GM23338 (cell line): ENCODE measurements at regions not wholly inside any gene's neighbourhood (a gene's known extent, or its start where the extent isn't known, plus 50 kb on each side); places are given as distances from the start of the nearest gene placed in this dataset.
A peak's percentile ranks its signal among the peaks of the same experiment; 100 is the strongest.

Experiments
- ATAC-seq: fragments of 200-7000 bp; cut with Tn5 transposase; 3 replicates; pipeline ENCODE4 v1.9.1; 2020
- DNase-seq: peaks from one replicate; pipeline ENCODE4 v3.0.0-alpha.2; 2015; ENCODE audit warnings: low spot score
- H2AFZ ChIP-seq: fragments of 200-600 bp; sonication (generic); 2 replicates; pipeline ENCODE4 v1.8.0; 2016; ENCODE audit warnings: antibody characterized with exemption, mild to moderate bottlenecking, moderate library complexity
- H3F3A ChIP-seq: fragments of 200-600 bp; sonication (generic); replicated peaks from 2 replicates; pipeline ENCODE4 v1.8.0; 2017; ENCODE audit warnings: antibody characterized with exemption, mixed run types, low read depth
- H3K27ac ChIP-seq: fragments of 200-600 bp; sonication (generic); 2 replicates; pipeline ENCODE4 v1.6.1; 2016; ENCODE audit warnings: low read depth
- H3K27me3 ChIP-seq: fragments of 200-600 bp; sonication (generic); 2 replicates; pipeline ENCODE4 v1.8.0; 2016; ENCODE audit warnings: mild to moderate bottlenecking, mixed run types, moderate library complexity; ENCODE audit not compliant: insufficient read depth
- H3K36me3 ChIP-seq: fragments of 200-600 bp; sonication (generic); 2 replicates; pipeline ENCODE4 v1.8.0; 2016; ENCODE audit warnings: mild to moderate bottlenecking; ENCODE audit not compliant: insufficient read depth
- H3K4me1 ChIP-seq: fragments of 200-600 bp; sonication (generic); 2 replicates; pipeline ENCODE4 v1.8.0; 2016; ENCODE audit warnings: mild to moderate bottlenecking, moderate library complexity; ENCODE audit not compliant: insufficient read depth
- H3K4me2 ChIP-seq: fragments of 200-600 bp; sonication (generic); 2 replicates; pipeline ENCODE4 v1.7.1; 2017; ENCODE audit warnings: mixed run types
- H3K4me3 ChIP-seq: fragments of 200-600 bp; sonication (generic); 2 replicates; pipeline ENCODE4 v1.6.1; 2016; ENCODE audit warnings: mixed run types
- H3K79me2 ChIP-seq: fragments of 200-600 bp; sonication (generic); replicated peaks from 2 replicates; pipeline ENCODE4 v1.8.0; 2017; ENCODE audit warnings: mild to moderate bottlenecking; ENCODE audit not compliant: insufficient read depth
- H3K9me2 ChIP-seq: fragments of 200-600 bp; sonication (generic); 2 replicates; pipeline ENCODE4 v1.8.0; 2017; ENCODE audit not compliant: insufficient read depth
- H4K20me1 ChIP-seq: fragments of 200-600 bp; sonication (generic); replicated peaks from 2 replicates; pipeline ENCODE4 v1.8.0; 2017; ENCODE audit warnings: mild to moderate bottlenecking; ENCODE audit not compliant: insufficient read depth
- H3K27ac Mint-ChIP-seq: 2 replicates; pipeline ENCODE4 v1.8.0; 2020; ENCODE audit warnings: inconsistent platforms, mild to moderate bottlenecking, moderate library complexity, mixed read lengths
- H3K27me3 Mint-ChIP-seq: 3 replicates; pipeline ENCODE4 v1.8.0; 2022; ENCODE audit warnings: low read depth, mild to moderate bottlenecking, moderate library complexity, mixed read lengths, inconsistent platforms; ENCODE audit not compliant: insufficient read depth, poor library complexity
- H3K36me3 Mint-ChIP-seq: 3 replicates; pipeline ENCODE4 v1.8.0; 2021; ENCODE audit warnings: low read depth, mild to moderate bottlenecking, inconsistent platforms, moderate library complexity, mixed read lengths
- H3K4me1 Mint-ChIP-seq: 3 replicates; pipeline ENCODE4 v1.8.0; 2020; ENCODE audit warnings: mild to moderate bottlenecking, inconsistent platforms, mixed read lengths
- H3K4me3 Mint-ChIP-seq: 3 replicates; pipeline ENCODE4 v1.8.0; 2021; ENCODE audit warnings: moderate library complexity, mild to moderate bottlenecking, inconsistent platforms, mixed read lengths
- H3K9me3 Mint-ChIP-seq: 3 replicates; pipeline ENCODE4 v1.8.0; 2020; ENCODE audit warnings: moderate library complexity, mild to moderate bottlenecking, inconsistent platforms, mixed read lengths
- EZH2phosphoT487 ChIP-seq: fragments of 200-600 bp; sonication (generic); IDR thresholded peaks from one replicate; pipeline ENCODE4 v1.8.1; 2018; ENCODE audit warnings: antibody characterized with exemption; ENCODE audit not compliant: unreplicated experiment
- POLR2AphosphoS5 ChIP-seq: IDR thresholded peaks from 2 replicates; pipeline ENCODE4 v1.6.1; 2016; ENCODE audit warnings: antibody characterized with exemption, low read depth
- ZNF114 ChIP-seq: fragments of 250-450 bp; sonication (Bioruptor Pico); IDR thresholded peaks from 2 replicates; pipeline ENCODE4 v1.5.0; 2020; ENCODE audit warnings: mild to moderate bottlenecking, moderate library complexity
- TF ChIP-seq, protein P1 (sequence below): IDR thresholded peaks from one replicate; pipeline ENCODE4 v1.6.1; 2018; ENCODE audit warnings: antibody characterized with exemption; ENCODE audit not compliant: unreplicated experiment
- TF ChIP-seq, protein P2 (sequence below): IDR thresholded peaks from 2 replicates; pipeline ENCODE4 v1.6.1; 2016; ENCODE audit warnings: antibody characterized with exemption
- TF ChIP-seq, protein P3 (sequence below), 2 experiments: fragments of 200-600 bp in 1 of 2; sonication (generic) in 1 of 2; conservative IDR thresholded peaks; 2 replicates each; pipeline versions ENCODE4 v1.5.1 to v1.6.1; 2016 to 2017; ENCODE audit warnings: antibody characterized with exemption in 2 of 2, low read depth in 2 of 2, mild to moderate bottlenecking in 2 of 2, moderate library complexity in 1 of 2

DNA sequence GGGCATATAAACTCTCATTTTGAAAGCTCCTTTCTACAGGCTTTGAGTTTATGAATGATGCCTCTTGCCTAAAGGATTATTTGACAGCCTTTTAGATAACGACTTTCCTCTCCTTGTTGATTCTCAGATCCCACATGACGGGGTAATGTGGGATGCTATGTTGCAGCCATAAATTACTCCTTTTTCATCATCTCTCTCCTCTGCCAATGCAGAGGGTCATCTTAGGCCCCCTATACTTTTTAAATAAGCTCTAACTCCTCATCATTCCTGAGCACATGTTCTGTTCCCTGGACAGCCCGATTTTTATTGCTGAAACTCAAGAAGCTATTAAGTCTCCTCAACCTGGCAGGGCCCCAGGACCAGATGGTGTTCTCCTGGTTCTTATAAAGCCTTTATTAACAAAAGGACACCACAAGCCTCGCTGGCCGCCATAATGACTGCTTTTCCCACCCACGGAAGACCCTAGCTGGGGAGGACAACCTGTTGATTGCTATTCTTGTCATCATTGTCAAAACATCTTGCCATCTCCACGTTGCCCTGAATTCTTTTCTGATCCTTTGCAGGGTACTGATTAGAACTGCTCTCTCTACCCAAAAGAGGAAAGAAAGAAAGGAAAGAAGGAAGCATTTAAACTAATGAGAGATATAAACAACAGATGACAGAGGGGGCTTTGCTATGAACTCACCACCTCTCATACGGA lies 150.7 kb downstream of the DHX15 start (continued):
- TF ChIP-seq, protein P1, sequence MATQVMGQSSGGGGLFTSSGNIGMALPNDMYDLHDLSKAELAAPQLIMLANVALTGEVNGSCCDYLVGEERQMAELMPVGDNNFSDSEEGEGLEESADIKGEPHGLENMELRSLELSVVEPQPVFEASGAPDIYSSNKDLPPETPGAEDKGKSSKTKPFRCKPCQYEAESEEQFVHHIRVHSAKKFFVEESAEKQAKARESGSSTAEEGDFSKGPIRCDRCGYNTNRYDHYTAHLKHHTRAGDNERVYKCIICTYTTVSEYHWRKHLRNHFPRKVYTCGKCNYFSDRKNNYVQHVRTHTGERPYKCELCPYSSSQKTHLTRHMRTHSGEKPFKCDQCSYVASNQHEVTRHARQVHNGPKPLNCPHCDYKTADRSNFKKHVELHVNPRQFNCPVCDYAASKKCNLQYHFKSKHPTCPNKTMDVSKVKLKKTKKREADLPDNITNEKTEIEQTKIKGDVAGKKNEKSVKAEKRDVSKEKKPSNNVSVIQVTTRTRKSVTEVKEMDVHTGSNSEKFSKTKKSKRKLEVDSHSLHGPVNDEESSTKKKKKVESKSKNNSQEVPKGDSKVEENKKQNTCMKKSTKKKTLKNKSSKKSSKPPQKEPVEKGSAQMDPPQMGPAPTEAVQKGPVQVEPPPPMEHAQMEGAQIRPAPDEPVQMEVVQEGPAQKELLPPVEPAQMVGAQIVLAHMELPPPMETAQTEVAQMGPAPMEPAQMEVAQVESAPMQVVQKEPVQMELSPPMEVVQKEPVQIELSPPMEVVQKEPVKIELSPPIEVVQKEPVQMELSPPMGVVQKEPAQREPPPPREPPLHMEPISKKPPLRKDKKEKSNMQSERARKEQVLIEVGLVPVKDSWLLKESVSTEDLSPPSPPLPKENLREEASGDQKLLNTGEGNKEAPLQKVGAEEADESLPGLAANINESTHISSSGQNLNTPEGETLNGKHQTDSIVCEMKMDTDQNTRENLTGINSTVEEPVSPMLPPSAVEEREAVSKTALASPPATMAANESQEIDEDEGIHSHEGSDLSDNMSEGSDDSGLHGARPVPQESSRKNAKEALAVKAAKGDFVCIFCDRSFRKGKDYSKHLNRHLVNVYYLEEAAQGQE, result no peak

DNA sequence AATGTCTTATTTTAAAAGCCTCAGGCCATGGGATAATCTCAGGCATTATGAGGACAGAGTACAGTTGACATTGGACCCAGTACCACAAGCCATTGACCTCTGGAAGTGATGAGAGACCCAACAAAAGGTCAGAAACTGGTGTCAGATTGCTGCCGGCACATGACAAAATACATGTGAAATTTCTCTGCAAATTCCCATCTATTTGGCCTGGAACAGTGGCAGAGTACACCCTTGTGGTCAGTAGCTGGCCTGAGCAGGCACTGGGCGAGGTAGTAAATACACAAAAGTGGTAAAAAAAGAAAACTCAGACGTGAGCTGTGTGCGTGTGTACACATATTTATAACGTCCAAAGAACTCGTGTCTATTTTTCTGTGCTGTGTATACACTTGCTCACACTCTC lies 155.5 kb downstream of the DHX15 start:
- DNase-seq (no peak), ATAC-seq (peak; percentile 26; the same call in 2 of the 3 replicates)

DNA sequence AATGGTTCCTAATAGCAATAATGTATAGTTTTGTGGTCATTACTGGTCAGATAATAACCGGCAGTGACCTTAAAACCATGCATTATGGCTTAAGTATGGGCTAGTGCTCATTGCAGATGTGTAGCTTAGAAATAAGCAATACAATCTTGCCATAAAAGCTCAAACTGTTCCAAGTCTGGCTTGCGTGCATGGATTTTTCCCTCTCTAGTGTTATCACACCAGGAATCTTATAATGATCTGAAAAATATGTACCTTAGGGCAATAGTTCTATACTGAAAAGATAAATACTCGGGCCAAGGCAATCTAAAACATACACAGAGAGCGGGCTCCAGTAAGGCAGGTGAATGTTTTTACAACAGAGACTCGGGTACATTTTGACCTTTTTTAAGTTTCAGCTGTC lies 157.8 kb downstream of the DHX15 start:
- Mint-ChIP-seq H3K36me3 (peaks cover 7% of the 10 kb centered on the region; the same call in 2 of the 3 replicates), H3K27me3 (peaks cover 2% of the 10 kb centered on the region), H3K4me1 (peaks cover 7% of the 10 kb centered on the region), H3K9me3 (peaks cover 6% of the 10 kb centered on the region; the same call in 1 of the 3 replicates), H3K27ac (no peak overlapping the region), H3K4me3 (no peak overlapping the region)
- no peaks in the 10 kb centered on the region for H3F3A ChIP-seq
- no peaks in the 10 kb centered on the region for H4K20me1 ChIP-seq
- no peak overlapping the region for H3K27ac ChIP-seq
- ATAC-seq (no peak), DNase-seq (no peak)
- H3K79me2 ChIP-seq, result no peaks in the 10 kb centered on the region
- H3K4me1 ChIP-seq, result peaks cover 9% of the 10 kb centered on the region
- no peak overlapping the region for H3K4me3 ChIP-seq
- no peak overlapping the region for H3K4me2 ChIP-seq
- TF ChIP-seq ZNF114 (no peak), EZH2phosphoT487 (no peak), POLR2AphosphoS5 (no peak)
- TF ChIP-seq, protein P2, sequence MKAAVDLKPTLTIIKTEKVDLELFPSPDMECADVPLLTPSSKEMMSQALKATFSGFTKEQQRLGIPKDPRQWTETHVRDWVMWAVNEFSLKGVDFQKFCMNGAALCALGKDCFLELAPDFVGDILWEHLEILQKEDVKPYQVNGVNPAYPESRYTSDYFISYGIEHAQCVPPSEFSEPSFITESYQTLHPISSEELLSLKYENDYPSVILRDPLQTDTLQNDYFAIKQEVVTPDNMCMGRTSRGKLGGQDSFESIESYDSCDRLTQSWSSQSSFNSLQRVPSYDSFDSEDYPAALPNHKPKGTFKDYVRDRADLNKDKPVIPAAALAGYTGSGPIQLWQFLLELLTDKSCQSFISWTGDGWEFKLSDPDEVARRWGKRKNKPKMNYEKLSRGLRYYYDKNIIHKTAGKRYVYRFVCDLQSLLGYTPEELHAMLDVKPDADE, result no peak
- no peaks in the 10 kb centered on the region for H3K27me3 ChIP-seq
- peaks cover 6% of the 10 kb centered on the region for H3K9me2 ChIP-seq
- H3K36me3 ChIP-seq, result no peaks in the 10 kb centered on the region
- no peak overlapping the region for H2AFZ ChIP-seq

More for the DNA sequence above, 155.5 kb downstream of the DHX15 start:
- H3K27me3 Mint-ChIP-seq, result peaks cover 2% of the 10 kb centered on the region
- H3K4me1 ChIP-seq, result peaks cover 9% of the 10 kb centered on the region
- H3K4me1 Mint-ChIP-seq, result peaks cover 7% of the 10 kb centered on the region
- no peaks in the 10 kb centered on the region for H3F3A ChIP-seq
- H3K79me2 ChIP-seq, result no peaks in the 10 kb centered on the region
- H3K4me2 ChIP-seq, result 0 out of 2 replicates have a peak overlapping the region, but pooled peaks have one; percentile 1
- H3K36me3 ChIP-seq, result no peaks in the 10 kb centered on the region
- H3K4me3 ChIP-seq, result no peak overlapping the region
- TF ChIP-seq ZNF114, result no peak
- TF ChIP-seq, protein P3, sequence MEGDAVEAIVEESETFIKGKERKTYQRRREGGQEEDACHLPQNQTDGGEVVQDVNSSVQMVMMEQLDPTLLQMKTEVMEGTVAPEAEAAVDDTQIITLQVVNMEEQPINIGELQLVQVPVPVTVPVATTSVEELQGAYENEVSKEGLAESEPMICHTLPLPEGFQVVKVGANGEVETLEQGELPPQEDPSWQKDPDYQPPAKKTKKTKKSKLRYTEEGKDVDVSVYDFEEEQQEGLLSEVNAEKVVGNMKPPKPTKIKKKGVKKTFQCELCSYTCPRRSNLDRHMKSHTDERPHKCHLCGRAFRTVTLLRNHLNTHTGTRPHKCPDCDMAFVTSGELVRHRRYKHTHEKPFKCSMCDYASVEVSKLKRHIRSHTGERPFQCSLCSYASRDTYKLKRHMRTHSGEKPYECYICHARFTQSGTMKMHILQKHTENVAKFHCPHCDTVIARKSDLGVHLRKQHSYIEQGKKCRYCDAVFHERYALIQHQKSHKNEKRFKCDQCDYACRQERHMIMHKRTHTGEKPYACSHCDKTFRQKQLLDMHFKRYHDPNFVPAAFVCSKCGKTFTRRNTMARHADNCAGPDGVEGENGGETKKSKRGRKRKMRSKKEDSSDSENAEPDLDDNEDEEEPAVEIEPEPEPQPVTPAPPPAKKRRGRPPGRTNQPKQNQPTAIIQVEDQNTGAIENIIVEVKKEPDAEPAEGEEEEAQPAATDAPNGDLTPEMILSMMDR (conservative IDR thresholded peaks at IDR 0.05; ENCODE audit: low read depth in 2 of 2), result peak; percentile 13 to 29; a peak in 2 of 4 replicates
- H3K27ac Mint-ChIP-seq, result no peak overlapping the region
- no peak overlapping the region for H3K4me3 Mint-ChIP-seq
- no peaks in the 10 kb centered on the region for H3K27me3 ChIP-seq
- H3K27ac ChIP-seq, result no peak overlapping the region
- H3K9me3 Mint-ChIP-seq, result peaks cover 6% of the 10 kb centered on the region; the same call in 1 of the 3 replicates
- H3K36me3 Mint-ChIP-seq, result peaks cover 7% of the 10 kb centered on the region; the same call in 2 of the 3 replicates
- peaks cover under 1% of the 10 kb centered on the region; the same call in 1 of the 2 replicates for H3K9me2 ChIP-seq
- H2AFZ ChIP-seq, result no peak overlapping the region
- no peaks in the 10 kb centered on the region for H4K20me1 ChIP-seq
